Tibial artery (tissue), 4 donors: ENCODE measurements at regions not wholly inside any gene's neighbourhood (a gene's known extent, or its start where the extent isn't known, plus 50 kb on each side); places are given as distances from the start of the nearest gene placed in this dataset.

Experiments
- DNase-seq, 2 donors: peaks; one replicate each; pipeline ENCODE4 v3.0.0-alpha.2; 2019
- H3K27ac ChIP-seq, 2 donors: fragments of 200-600 bp; sonication (generic) in 1 of 2; 1 replicate in 1 of 2; 2 replicates in 1 of 2; pipeline ENCODE4 v1.5.1; 2018 to 2019; ENCODE audit warnings: mild to moderate bottlenecking in 1 of 2
- H3K27me3 ChIP-seq, 2 donors: fragments of 200-600 bp; sonication (generic) in 1 of 2; one replicate each; pipeline versions ENCODE4 v1.5.1 to v1.6.0; 2016 to 2019
- H3K36me3 ChIP-seq, 3 donors: fragments of 200-600 bp; sonication (generic) in 2 of 3; one replicate each; pipeline ENCODE4 v1.5.1; 2016 to 2019; ENCODE audit warnings: mild to moderate bottlenecking in 2 of 3
- H3K4me1 ChIP-seq, 4 donors: fragments of 200-600 bp; sonication (generic) in 2 of 4; 1 replicate in 3 of 4; 2 replicates in 1 of 4; pipeline ENCODE4 v1.5.1; 2016 to 2019
- H3K4me3 ChIP-seq, 2 donors: fragments of 200-600 bp; sonication (generic) in 1 of 2; 1 replicate in 1 of 2; 2 replicates in 1 of 2; pipeline ENCODE4 v1.5.1; 2018 to 2019; ENCODE audit warnings: mild to moderate bottlenecking in 2 of 2
- H3K9me3 ChIP-seq, 3 donors: fragments of 200-600 bp; sonication (generic) in 1 of 3; one replicate each; pipeline ENCODE4 v1.5.1; 2016 to 2019
- CTCF ChIP-seq, 2 experiments: fragments of 200-600 bp in 1 of 2; fragments of 450-650 bp in 1 of 2; IDR thresholded peaks; one replicate each; pipeline ENCODE4 v1.5.1; 2017 to 2019; ENCODE audit warnings: antibody characterized with exemption in 2 of 2, mild to moderate bottlenecking in 1 of 2, moderate library complexity in 1 of 2
- intact Hi-C: fragments of 100-400 bp; cut with DNase I; formaldehyde crosslinking; loops from one replicate; pipeline ENCODE4 v1.15.0; 2023; ENCODE audit warnings: low total_unique reads

GRCh38 chr16:66144641-66145040 is 221.8 kb upstream of the CDH5 start:
- H3K36me3 ChIP-seq, result no peaks in the 10 kb centered on the region
- H3K4me3 ChIP-seq, result no peak overlapping the region
- DNase-seq, result peak in 1 of 2 donors; percentile 3
- no peaks in the 10 kb centered on the region for H3K27me3 ChIP-seq
- no peaks in the 10 kb centered on the region for H3K4me1 ChIP-seq
- intact Hi-C loops, result no loop called here
- H3K9me3 ChIP-seq, result no peaks in the 10 kb centered on the region
- H3K27ac ChIP-seq, result no peak overlapping the region
- no peak for TF ChIP-seq CTCF (IDR thresholded peaks at IDR 0.05)

GRCh38 chr16:66143415-66143814 is 223.1 kb upstream of the CDH5 start:
- no peaks in the 10 kb centered on the region for H3K27me3 ChIP-seq
- no peak overlapping the region for H3K27ac ChIP-seq
- intact Hi-C loops, result no loop called here
- peak in 1 of 2 donors; percentile 17 for DNase-seq
- TF ChIP-seq CTCF (IDR thresholded peaks at IDR 0.05), result no peak
- no peak overlapping the region for H3K4me3 ChIP-seq
- no peaks in the 10 kb centered on the region for H3K9me3 ChIP-seq
- no peaks in the 10 kb centered on the region for H3K4me1 ChIP-seq
- no peaks in the 10 kb centered on the region for H3K36me3 ChIP-seq

- intact Hi-C loops, result no loop called here
- TF ChIP-seq CTCF (IDR thresholded peaks at IDR 0.05), result no peak
- peak in 1 of 2 donors; percentile 2 for DNase-seq
- no peaks in the 10 kb centered on the region for H3K36me3 ChIP-seq
- H3K4me1 ChIP-seq, result no peaks in the 10 kb centered on the region
- H3K27me3 ChIP-seq, result no peaks in the 10 kb centered on the region
- no peak overlapping the region for H3K4me3 ChIP-seq
- no peak overlapping the region for H3K27ac ChIP-seq
- no peaks in the 10 kb centered on the region for H3K9me3 ChIP-seq
Observed at GRCh38 chr16:66141885-66142284, 224.6 kb upstream of the CDH5 start.

- Histone ChIP-seq H3K4me3 (no peak overlapping the region), H3K27ac (no peak overlapping the region), H3K9me3 (no peaks in the 10 kb centered on the region), H3K27me3 (no peaks in the 10 kb centered on the region), H3K36me3 (no peaks in the 10 kb centered on the region), H3K4me1 (peaks cover 0 to 19% (median 13%) of the 10 kb centered on the region in 4 donors)
- no peak for DNase-seq
- TF ChIP-seq CTCF (IDR thresholded peaks at IDR 0.05), result no peak
- intact Hi-C loops, result no loop called here
Observed at GRCh38 chr16:66137853-66138252, 228.6 kb upstream of the CDH5 start.

GRCh38 chr16:66136841-66137240 is 229.7 kb upstream of the CDH5 start:
- H3K27me3 ChIP-seq, result no peaks in the 10 kb centered on the region
- no peaks in the 10 kb centered on the region for H3K9me3 ChIP-seq
- H3K36me3 ChIP-seq, result no peaks in the 10 kb centered on the region
- intact Hi-C loops, result no loop called here
- no peak for DNase-seq
- H3K27ac ChIP-seq, result no peak overlapping the region
- no peak overlapping the region for H3K4me3 ChIP-seq
- no peak for TF ChIP-seq CTCF (IDR thresholded peaks at IDR 0.05)
- peaks cover 0 to 19% (median 13%) of the 10 kb centered on the region in 4 donors for H3K4me1 ChIP-seq

- Histone ChIP-seq H3K9me3 (no peaks in the 10 kb centered on the region), H3K27ac (peak overlapping the region; percentile 39 to 56), H3K4me3 (no peak overlapping the region), H3K27me3 (no peaks in the 10 kb centered on the region), H3K4me1 (peaks cover 0 to 27% (median 14%) of the 10 kb centered on the region in 4 donors), H3K36me3 (no peaks in the 10 kb centered on the region)
- intact Hi-C loops, result no loop called here
- no peak for TF ChIP-seq CTCF (IDR thresholded peaks at IDR 0.05)
- no peak for DNase-seq
Observed at GRCh38 chr16:66135838-66136237, 230.7 kb upstream of the CDH5 start.
